PFSK-1 (cell line): ENCODE measurements at regions not wholly inside any gene's neighbourhood (a gene's known extent, or its start where the extent isn't known, plus 50 kb on each side); places are given as distances from the start of the nearest gene placed in this dataset.

Experiments
- FOXP2 ChIP-seq: optimal IDR thresholded peaks from 2 replicates; pipeline ENCODE3; 2011; ENCODE audit warnings: borderline replicate concordance, control low read depth, inconsistent platforms; ENCODE audit not compliant: insufficient read depth; ENCODE audit errors: extremely low read length, extremely low read depth
- POLR2AphosphoS5 ChIP-seq: IDR thresholded peaks from 2 replicates; pipeline ENCODE4 v1.6.1; 2012; ENCODE audit warnings: low read depth, mild to moderate bottlenecking, control low read depth, low read length, moderate library complexity
- REST ChIP-seq, 2 experiments: IDR thresholded peaks; 2 replicates each; pipeline versions ENCODE4 v1.6.1 to v1.8.0; 2011 to 2012; ENCODE audit warnings: low read depth in 2 of 2, low read length in 2 of 2, control low read depth in 1 of 2, inconsistent platforms in 1 of 2, mild to moderate bottlenecking in 1 of 2, moderate library complexity in 1 of 2; ENCODE audit not compliant: insufficient read depth in 1 of 2
- SIN3A ChIP-seq: IDR thresholded peaks from 2 replicates; pipeline ENCODE4 v1.6.1; 2012; ENCODE audit warnings: mild to moderate bottlenecking, low read length, moderate library complexity, borderline replicate concordance; ENCODE audit not compliant: insufficient read depth
- TAF1 ChIP-seq: IDR thresholded peaks from 2 replicates; pipeline ENCODE4 v1.6.1; 2012; ENCODE audit warnings: low read length, control low read depth, borderline replicate concordance; ENCODE audit not compliant: insufficient read depth

- TF ChIP-seq TAF1: no peak
- no peak for TF ChIP-seq REST (IDR thresholded peaks at IDR 0.05; ENCODE audit: insufficient read depth in 1 of 2, low read depth in 2 of 2, low read length in 2 of 2)
- no peak for TF ChIP-seq POLR2AphosphoS5
- no peak for TF ChIP-seq SIN3A
- TF ChIP-seq FOXP2: no peak
These were observed 50.3 kb upstream of the STX16 start for GRCh38 chr20:58600756-58601155.
